ENCODE measurements at regions not wholly inside any gene's neighbourhood (a gene's known extent, or its start where the extent isn't known, plus 50 kb on each side); places are given as distances from the start of the nearest gene placed in this dataset.

DNA sequence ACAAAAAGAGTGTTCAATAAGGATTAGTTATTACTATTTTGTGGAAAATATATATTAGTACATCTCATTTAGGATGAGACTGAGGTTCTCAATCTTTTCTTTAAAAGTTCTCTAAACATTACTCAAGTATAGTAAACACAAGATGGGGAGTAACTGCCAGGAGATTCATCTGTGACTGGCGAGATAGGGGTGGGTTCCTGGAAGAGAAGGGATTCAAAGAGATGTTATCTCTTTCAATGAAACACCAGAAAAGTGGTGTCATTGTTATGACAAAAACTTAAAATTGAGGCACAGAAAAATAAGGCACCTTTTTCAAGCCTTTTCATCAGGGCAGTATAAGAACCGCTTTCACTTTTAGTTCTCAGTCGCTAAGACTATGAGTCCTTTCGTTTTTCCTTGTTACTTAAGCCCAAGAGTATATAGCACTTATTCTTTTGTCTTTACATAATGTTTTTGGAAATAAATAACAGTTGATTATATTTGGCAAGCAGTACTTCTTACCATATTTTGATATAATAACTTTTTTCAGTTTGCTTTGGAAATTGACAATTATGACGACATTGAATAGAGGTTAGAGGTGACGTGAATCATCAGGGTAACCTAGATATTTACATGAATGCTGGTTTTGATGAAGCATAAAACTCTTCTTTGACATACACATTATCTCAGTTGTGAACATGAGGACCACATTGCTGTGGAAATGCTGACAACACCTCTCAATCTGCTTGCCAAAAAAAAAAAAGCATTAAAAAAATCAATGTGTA lies 393.9 kb upstream of the TCF4 start (continued):
- TF ChIP-seq ASH2L (IDR thresholded peaks at IDR 0.05; ENCODE audit: low read length) (no peak), HDAC2 (IDR thresholded peaks at IDR 0.05; ENCODE audit: borderline replicate concordance in 1 of 2, low read depth in 2 of 2, low read length in 2 of 2) (no peak)

Measured in H1 (cell line).